ENCODE measurements at regions not wholly inside any gene's neighbourhood (a gene's known extent, or its start where the extent isn't known, plus 50 kb on each side); places are given as distances from the start of the nearest gene placed in this dataset.

GRCh38 chr4:3705236-3705987, 60.8 kb upstream of the ADRA2C start:
- TF ChIP-seq POLR2AphosphoS5 (IDR thresholded peaks at IDR 0.05) (no peak), EP300 (IDR thresholded peaks at IDR 0.05) (no peak), POLR2A (IDR thresholded peaks at IDR 0.05) (no peak), CTCF (IDR thresholded peaks at IDR 0.05) (no peak)
- Histone ChIP-seq H3K9me3 (no peaks in the 10 kb centered on the region), H3K4me3 (no peak overlapping the region), H3K4me1 (no peaks in the 10 kb centered on the region), H3K36me3 (no peaks in the 10 kb centered on the region), H3K27me3 (peaks cover 9 to 68% (median 33%) of the 10 kb centered on the region in 3 donors), H3K27ac (no peak overlapping the region)
- DNase-seq = no peak
- intact Hi-C loops (cut with DNase I) = no loop called here
- 81 to 84% methylated on average over 20 of the region's 20 CpGs for WGBS, 2 donors

GRCh38 chr4:3704669-3705068, 61.5 kb upstream of the ADRA2C start:
- intact Hi-C loops (cut with DNase I) = no loop called here
- H3K4me1 ChIP-seq = no peaks in the 10 kb centered on the region
- no peak for DNase-seq
- peaks cover 9 to 71% (median 33%) of the 10 kb centered on the region in 3 donors for H3K27me3 ChIP-seq
- 82 to 86% methylated on average over 10 of the region's 10 CpGs for WGBS, 2 donors
- no peak overlapping the region for H3K4me3 ChIP-seq
- no peak overlapping the region for H3K27ac ChIP-seq
- no peaks in the 10 kb centered on the region for H3K36me3 ChIP-seq
- H3K9me3 ChIP-seq = no peaks in the 10 kb centered on the region
- no peak for TF ChIP-seq CTCF (IDR thresholded peaks at IDR 0.05)
- no peak for TF ChIP-seq POLR2A (IDR thresholded peaks at IDR 0.05)
- TF ChIP-seq EP300 (IDR thresholded peaks at IDR 0.05) = no peak
- TF ChIP-seq POLR2AphosphoS5 (IDR thresholded peaks at IDR 0.05) = no peak

- no peak for DNase-seq
- Histone ChIP-seq H3K36me3 (no peaks in the 10 kb centered on the region), H3K27ac (no peak overlapping the region), H3K4me1 (no peaks in the 10 kb centered on the region), H3K9me3 (no peaks in the 10 kb centered on the region), H3K4me3 (no peak overlapping the region), H3K27me3 (peaks cover 9 to 73% (median 33%) of the 10 kb centered on the region in 3 donors)
- no peak for TF ChIP-seq POLR2A (IDR thresholded peaks at IDR 0.05)
- TF ChIP-seq POLR2AphosphoS5 (IDR thresholded peaks at IDR 0.05) = no peak
- TF ChIP-seq EP300 (IDR thresholded peaks at IDR 0.05) = no peak
- TF ChIP-seq CTCF (IDR thresholded peaks at IDR 0.05) = no peak
- intact Hi-C loops (cut with DNase I) = no loop called here
- WGBS, 2 donors = 26 to 37% methylated on average over 29 of the region's 29 CpGs
Observed at GRCh38 chr4:3703677-3704521, 62.3 kb upstream of the ADRA2C start.

- no peak overlapping the region for H3K27ac ChIP-seq
- WGBS, 2 donors = 35 to 48% methylated on average over 5 of the region's 5 CpGs
- TF ChIP-seq EP300 (IDR thresholded peaks at IDR 0.05) (no peak), POLR2AphosphoS5 (IDR thresholded peaks at IDR 0.05) (no peak), POLR2A (IDR thresholded peaks at IDR 0.05) (no peak), CTCF (IDR thresholded peaks at IDR 0.05) (no peak)
- intact Hi-C loops (cut with DNase I) = no loop called here
- no peaks in the 10 kb centered on the region for H3K4me1 ChIP-seq
- no peak for DNase-seq
- no peaks in the 10 kb centered on the region for H3K36me3 ChIP-seq
- no peaks in the 10 kb centered on the region for H3K9me3 ChIP-seq
- H3K4me3 ChIP-seq = no peak overlapping the region
- peaks cover 9 to 73% (median 33%) of the 10 kb centered on the region in 3 donors for H3K27me3 ChIP-seq
Observed at GRCh38 chr4:3703343-3703676, 62.9 kb upstream of the ADRA2C start.

Data from sigmoid colon (tissue), 6 donors.